Fibroblast of lung (primary cell): ENCODE measurements at regions not wholly inside any gene's neighbourhood (a gene's known extent, or its start where the extent isn't known, plus 50 kb on each side); places are given as distances from the start of the nearest gene placed in this dataset.

Experiments used
- DNase-seq, 2 donors: peaks; one replicate each; pipeline versions ENCODE4 v3.0.0 to v3.0.0-alpha.2; 2010; ENCODE audit warnings: low read depth in 2 of 2
- H2AFZ ChIP-seq: 2 replicates; pipeline ENCODE4 v1.5.1; 2012; ENCODE audit warnings: low read length, control low read depth, inconsistent platforms
- H3K27ac ChIP-seq: 2 replicates; pipeline ENCODE4 v1.5.1; 2011; ENCODE audit warnings: low read length, control low read depth; ENCODE audit not compliant: insufficient read depth
- H3K27me3 ChIP-seq: 2 replicates; pipeline ENCODE4 v1.5.1; 2011; ENCODE audit warnings: mild to moderate bottlenecking, low read length; ENCODE audit not compliant: control insufficient read depth, insufficient read depth
- H3K36me3 ChIP-seq: 2 replicates; pipeline ENCODE4 v1.5.1; 2011; ENCODE audit warnings: low read length; ENCODE audit not compliant: control insufficient read depth, insufficient read depth
- H3K4me1 ChIP-seq: 2 replicates; pipeline ENCODE4 v1.5.1; 2011; ENCODE audit warnings: low read length; ENCODE audit not compliant: control insufficient read depth, insufficient read depth; ENCODE audit errors: extremely low read depth
- H3K4me2 ChIP-seq: 2 replicates; pipeline ENCODE4 v1.5.1; 2011; ENCODE audit warnings: low read length, control low read depth; ENCODE audit not compliant: insufficient read depth; ENCODE audit errors: extremely low read depth
- H3K4me3 ChIP-seq, 4 experiments: fragments of 200-600 bp in 1 of 4; sonication (generic) in 1 of 4; replicated peaks in 1 of 4; 2 replicates each; pipeline ENCODE4 v1.5.1; 2011 to 2016; ENCODE audit warnings: low read length in 4 of 4, low read depth in 3 of 4, mild to moderate bottlenecking in 3 of 4, control low read depth in 2 of 4, inconsistent platforms in 1 of 4, mixed read lengths in 1 of 4; ENCODE audit not compliant: insufficient read depth in 1 of 4; ENCODE audit errors: control extremely low read depth in 1 of 4
- H3K79me2 ChIP-seq: 2 replicates; pipeline ENCODE4 v1.5.1; 2012; ENCODE audit warnings: mild to moderate bottlenecking, low read length, inconsistent platforms; ENCODE audit not compliant: control insufficient read depth, insufficient read depth
- H3K9ac ChIP-seq: 2 replicates; pipeline ENCODE4 v1.5.1; 2011; ENCODE audit warnings: mild to moderate bottlenecking, low read length, control low read depth; ENCODE audit not compliant: insufficient read depth
- H3K9me3 ChIP-seq: 2 replicates; pipeline ENCODE4 v1.5.1; 2012; ENCODE audit warnings: low read depth, low read length; ENCODE audit not compliant: control insufficient read depth, insufficient read depth
- H4K20me1 ChIP-seq: 2 replicates; pipeline ENCODE4 v1.5.1; 2011; ENCODE audit warnings: low read length; ENCODE audit not compliant: control insufficient read depth, insufficient read depth; ENCODE audit errors: extremely low read depth
- EZH2 ChIP-seq: IDR thresholded peaks from 2 replicates; pipeline ENCODE4 v1.5.1; 2012; ENCODE audit warnings: low read length, control low read depth, mild to moderate bottlenecking; ENCODE audit errors: missing control alignments
- TF ChIP-seq, protein P1 (sequence below), 2 donors: IDR thresholded peaks in 1 of 2; conservative IDR thresholded peaks in 1 of 2; 1 replicate in 1 of 2; 2 replicates in 1 of 2; pipeline ENCODE4 v1.5.1; 2011 to 2012; ENCODE audit warnings: low read length in 2 of 2, control low read depth in 1 of 2, inconsistent platforms in 1 of 2, low read depth in 1 of 2, mild to moderate bottlenecking in 1 of 2

GRCh38 chr11:80412604-80413003, 971.8 kb upstream of the TENM4 start:
- Histone ChIP-seq H4K20me1 (no peaks in the 10 kb centered on the region), H2AFZ (no peak overlapping the region), H3K9ac (no peak overlapping the region), H3K79me2 (no peaks in the 10 kb centered on the region), H3K4me1 (no peaks in the 10 kb centered on the region), H3K27ac (no peak overlapping the region), H3K36me3 (no peaks in the 10 kb centered on the region), H3K4me3 (no peak overlapping the region), H3K4me2 (no peak overlapping the region), H3K27me3 (no peaks in the 10 kb centered on the region), H3K9me3 (no peaks in the 10 kb centered on the region)
- TF ChIP-seq, protein P1, sequence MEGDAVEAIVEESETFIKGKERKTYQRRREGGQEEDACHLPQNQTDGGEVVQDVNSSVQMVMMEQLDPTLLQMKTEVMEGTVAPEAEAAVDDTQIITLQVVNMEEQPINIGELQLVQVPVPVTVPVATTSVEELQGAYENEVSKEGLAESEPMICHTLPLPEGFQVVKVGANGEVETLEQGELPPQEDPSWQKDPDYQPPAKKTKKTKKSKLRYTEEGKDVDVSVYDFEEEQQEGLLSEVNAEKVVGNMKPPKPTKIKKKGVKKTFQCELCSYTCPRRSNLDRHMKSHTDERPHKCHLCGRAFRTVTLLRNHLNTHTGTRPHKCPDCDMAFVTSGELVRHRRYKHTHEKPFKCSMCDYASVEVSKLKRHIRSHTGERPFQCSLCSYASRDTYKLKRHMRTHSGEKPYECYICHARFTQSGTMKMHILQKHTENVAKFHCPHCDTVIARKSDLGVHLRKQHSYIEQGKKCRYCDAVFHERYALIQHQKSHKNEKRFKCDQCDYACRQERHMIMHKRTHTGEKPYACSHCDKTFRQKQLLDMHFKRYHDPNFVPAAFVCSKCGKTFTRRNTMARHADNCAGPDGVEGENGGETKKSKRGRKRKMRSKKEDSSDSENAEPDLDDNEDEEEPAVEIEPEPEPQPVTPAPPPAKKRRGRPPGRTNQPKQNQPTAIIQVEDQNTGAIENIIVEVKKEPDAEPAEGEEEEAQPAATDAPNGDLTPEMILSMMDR (conservative IDR thresholded peaks at IDR 0.05 in 1 of 2, IDR thresholded peaks at IDR 0.05 in 1 of 2; ENCODE audit: low read depth in 1 of 2, low read length in 2 of 2) = no peak
- TF ChIP-seq EZH2 = no peak
- DNase-seq = no peak

GRCh38 chr11:80393210-80393609, 952.4 kb upstream of the TENM4 start:
- Histone ChIP-seq H3K9ac (no peak overlapping the region), H2AFZ (no peak overlapping the region), H3K4me3 (no peak overlapping the region), H3K4me2 (no peak overlapping the region), H3K79me2 (no peaks in the 10 kb centered on the region), H3K27me3 (no peaks in the 10 kb centered on the region), H4K20me1 (no peaks in the 10 kb centered on the region), H3K36me3 (no peaks in the 10 kb centered on the region), H3K9me3 (no peaks in the 10 kb centered on the region), H3K27ac (no peak overlapping the region), H3K4me1 (no peaks in the 10 kb centered on the region)
- no peak for TF ChIP-seq EZH2
- TF ChIP-seq, protein P1 (conservative IDR thresholded peaks at IDR 0.05 in 1 of 2, IDR thresholded peaks at IDR 0.05 in 1 of 2; ENCODE audit: low read depth in 1 of 2, low read length in 2 of 2) = no peak
- no peak for DNase-seq

DNA sequence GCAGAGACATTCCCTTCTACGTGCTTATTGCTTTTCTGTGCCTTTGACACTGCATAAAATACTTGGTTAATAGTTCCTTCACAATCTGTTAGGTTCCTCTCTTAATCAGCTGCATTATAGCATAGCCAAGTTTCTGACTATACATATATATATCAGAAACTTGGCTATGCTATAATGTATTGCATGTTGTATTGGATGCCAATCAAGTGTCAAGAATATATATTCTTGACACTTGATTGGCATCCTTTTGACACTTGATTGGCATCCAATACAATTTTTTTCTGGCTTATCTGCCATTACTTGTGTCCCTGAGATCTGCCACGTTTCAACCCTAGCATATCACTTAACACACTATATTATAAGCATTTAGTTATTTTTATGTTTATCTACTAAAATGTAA, 949.7 kb upstream of the TENM4 start:
- H3K9me3 ChIP-seq = no peaks in the 10 kb centered on the region
- TF ChIP-seq EZH2 = no peak
- TF ChIP-seq, protein P1 (conservative IDR thresholded peaks at IDR 0.05 in 1 of 2, IDR thresholded peaks at IDR 0.05 in 1 of 2; ENCODE audit: low read depth in 1 of 2, low read length in 2 of 2) = no peak
- no peaks in the 10 kb centered on the region for H3K79me2 ChIP-seq
- no peak overlapping the region for H3K4me3 ChIP-seq
- no peak for DNase-seq
- no peaks in the 10 kb centered on the region for H3K27me3 ChIP-seq
- H4K20me1 ChIP-seq = no peaks in the 10 kb centered on the region
- no peak overlapping the region for H3K4me2 ChIP-seq
- no peak overlapping the region for H3K27ac ChIP-seq
- no peaks in the 10 kb centered on the region for H3K4me1 ChIP-seq
- no peak overlapping the region for H3K9ac ChIP-seq
- no peaks in the 10 kb centered on the region for H3K36me3 ChIP-seq
- H2AFZ ChIP-seq = no peak overlapping the region
